LHCN-M2 (cell line): ENCODE measurements at regions not wholly inside any gene's neighbourhood (a gene's known extent, or its start where the extent isn't known, plus 50 kb on each side); places are given as distances from the start of the nearest gene placed in this dataset.

Source experiments
- DNase-seq: peaks from one replicate; pipeline ENCODE4 v3.0.0-alpha.2; 2012; ENCODE audit warnings: low read depth

DNA sequence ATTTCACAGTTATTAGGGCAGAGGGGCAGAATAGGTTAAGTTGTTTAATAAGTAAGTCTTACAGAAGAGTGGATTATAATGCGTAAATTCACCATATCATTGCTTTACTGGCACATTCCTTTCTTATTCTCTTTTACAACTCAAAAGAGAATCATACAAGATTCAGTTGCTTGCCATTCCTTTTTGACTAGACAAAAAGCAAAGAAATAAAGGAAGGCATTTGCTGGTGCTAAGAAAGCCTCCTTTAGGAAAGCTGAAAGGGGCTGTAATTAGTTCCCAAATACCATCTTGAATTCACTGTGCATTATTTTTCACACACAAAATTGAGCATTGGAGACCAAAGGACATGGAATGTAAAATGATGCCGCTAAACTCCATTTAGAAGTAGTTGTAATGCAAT lies 499.3 kb downstream of the NXPH1 start:
- no peak for DNase-seq

DNA sequence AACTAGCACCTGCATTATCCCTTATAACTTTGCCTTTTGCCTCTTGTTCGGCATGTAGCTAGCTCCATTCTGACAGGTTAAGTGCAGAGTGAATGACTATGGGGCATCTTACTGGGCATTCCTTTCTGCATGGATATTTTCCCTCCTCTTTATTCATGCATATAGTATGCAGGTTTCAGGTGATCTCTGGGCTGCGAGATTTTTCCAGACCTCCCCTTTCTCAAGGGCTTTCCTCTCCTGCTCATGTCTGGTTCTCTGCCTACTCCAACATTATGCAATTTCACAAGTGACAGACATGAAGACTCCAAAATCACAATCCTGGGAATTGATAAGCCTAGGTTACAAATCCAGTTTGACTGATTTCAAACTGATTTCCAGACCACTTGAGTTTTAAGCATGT lies 503.8 kb downstream of the NXPH1 start:
- no peak for DNase-seq

DNA sequence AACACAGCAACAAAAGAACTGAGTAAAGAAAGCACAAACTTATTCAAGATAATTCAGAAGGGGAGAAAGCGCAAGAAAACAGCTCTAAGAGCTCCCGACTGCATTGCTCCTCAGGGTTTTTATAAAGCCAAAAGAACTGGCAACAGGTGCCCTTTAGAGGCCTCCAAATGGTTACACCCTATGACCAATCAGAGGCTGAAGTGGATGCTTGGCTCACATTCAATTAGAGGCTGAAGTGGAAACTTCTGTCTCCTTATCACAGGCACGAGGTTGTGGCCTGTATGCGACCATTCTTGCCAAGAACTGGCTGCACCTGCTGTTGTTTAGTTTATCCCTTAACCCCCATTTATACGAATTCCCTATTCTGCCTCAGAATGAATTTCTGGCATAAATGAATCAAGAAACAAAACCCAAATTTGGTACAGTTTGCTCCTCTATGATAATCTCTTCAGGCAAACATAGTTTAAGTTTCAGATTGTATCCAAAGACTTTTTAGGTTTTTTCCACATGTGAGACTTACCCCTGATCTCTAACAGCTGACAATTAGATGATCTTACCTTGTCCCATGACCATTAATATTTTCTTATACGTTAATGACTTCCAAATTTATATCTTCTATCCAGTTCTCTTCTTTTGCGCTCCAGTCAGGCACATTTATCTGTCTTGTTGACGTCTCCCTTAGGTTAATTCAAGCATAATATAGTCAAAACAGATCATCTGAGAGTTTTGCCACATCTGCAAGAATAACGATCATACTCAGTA lies 504.8 kb downstream of the NXPH1 start:
- no peak for DNase-seq

DNA sequence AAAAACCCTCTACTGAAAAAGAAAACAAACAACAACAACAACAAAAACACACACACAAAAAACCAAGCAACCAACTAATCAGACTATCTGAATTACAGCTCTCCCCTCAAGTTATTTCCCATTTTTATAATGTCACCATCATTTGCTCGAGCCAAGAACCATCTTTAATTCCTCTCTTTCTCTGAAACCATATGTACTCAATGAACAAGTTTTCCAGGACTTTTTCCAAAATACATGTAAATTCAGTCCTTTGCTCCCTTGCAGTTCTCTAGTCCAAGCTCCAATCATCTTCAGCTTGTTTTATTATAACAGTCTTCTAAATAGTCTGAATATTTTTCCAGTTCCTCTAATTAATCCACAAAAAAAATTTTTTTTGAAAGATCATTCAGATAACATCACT lies 506.0 kb downstream of the NXPH1 start:
- DNase-seq: no peak

DNA sequence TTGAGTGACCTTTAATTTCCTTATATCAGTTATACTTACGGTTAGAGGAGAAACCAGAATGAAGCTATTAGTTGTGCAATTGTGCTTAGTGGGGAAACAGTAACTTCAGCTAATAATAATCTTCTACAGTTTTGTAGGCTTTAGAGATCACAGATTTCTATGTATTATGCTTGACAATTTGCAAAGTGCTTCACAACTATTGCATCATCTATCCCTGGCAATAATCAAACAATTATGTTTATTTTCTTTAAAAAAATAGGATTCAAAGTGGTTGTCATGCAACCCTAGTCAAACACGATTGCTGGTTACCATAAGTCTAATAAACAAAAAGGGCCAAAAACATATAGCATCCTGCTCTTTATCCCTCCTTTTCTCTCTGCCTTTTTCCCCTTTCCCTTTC lies 530.3 kb downstream of the NXPH1 start:
- no peak for DNase-seq

DNA sequence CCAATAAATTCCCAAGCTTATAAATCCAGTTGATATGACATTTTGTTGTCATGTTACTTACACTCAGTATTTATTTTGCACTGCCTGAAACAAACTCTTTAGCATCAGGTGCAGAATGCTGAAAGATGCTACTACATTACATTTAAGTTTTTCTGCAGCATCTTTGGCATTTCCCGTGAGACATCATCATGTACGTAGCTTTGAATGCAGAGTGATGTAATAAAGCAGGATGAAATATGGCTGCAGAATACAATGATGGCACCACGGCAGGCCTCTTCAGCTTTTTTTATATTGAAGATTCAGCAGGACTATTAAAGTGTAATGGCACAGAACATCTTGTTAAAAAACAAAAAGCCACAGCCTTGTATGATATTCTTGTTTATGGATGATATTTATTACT lies 531.8 kb downstream of the NXPH1 start:
- DNase-seq: no peak

DNA sequence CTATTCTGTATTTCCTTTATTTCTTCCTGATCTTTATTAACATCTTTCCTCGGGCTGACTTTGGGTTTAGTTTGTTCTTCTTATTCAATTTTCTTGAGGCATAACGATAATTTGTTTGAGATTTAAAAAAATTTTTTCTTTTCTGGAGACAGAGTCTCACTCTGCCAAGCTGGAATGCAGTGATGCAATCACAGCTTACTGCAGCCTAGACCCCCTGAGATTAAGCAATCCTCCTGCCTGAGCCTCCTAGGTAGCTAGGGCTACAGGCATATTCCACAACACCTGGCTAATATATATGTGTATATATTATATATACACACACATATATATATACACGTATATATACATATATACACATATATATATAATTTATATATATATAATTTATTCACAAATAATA lies 540.2 kb downstream of the NXPH1 start:
- no peak for DNase-seq

DNA sequence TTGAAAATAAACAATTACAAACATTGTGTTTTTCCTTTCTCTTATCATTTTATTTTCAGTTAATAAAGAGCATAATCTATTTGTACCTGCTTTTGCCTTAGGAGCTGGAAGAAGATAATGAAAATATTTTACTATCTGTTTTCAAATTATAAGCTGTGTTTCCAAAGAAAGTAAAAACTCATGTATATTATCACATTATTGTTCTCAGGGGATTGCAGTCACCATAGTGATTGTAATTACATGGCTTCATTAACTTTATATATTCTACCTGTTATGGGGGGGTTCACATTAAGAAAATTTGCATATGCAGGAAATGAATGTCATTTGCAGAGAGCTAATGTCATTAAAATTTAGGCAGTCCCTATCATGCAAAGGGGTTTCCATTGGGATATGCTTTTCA lies 542.3 kb downstream of the NXPH1 start:
- no peak for DNase-seq

DNA sequence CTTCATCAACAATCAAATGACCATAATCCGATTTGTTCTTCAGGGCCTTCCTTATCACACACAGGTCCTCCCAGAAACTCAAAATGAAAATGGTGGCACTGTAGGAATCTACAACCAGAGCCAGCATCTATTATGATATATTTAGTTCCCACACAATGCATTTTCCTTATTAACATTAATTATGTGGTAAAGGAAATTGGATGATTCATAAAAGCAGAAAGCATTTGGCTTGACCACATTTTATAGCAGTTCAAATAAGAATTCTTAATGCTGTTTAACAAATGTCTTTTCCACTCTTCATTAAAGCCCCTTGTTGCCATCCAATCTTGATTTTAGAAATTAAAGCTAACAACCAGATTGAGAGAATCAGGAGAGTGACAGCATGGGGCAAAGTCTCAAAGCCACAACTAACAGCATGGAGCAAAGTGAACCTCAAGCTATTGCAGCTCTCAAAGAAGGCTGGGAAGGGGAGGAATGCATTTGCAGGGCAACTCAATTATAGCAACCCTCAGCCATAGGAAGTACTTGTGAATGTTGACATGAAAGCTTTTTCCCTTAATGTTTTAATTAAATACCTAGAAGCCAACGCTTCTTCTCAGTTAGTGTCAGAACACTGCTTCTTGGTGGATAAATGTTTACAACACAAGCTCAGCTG lies 549.1 kb downstream of the NXPH1 start:
- no peak for DNase-seq

DNA sequence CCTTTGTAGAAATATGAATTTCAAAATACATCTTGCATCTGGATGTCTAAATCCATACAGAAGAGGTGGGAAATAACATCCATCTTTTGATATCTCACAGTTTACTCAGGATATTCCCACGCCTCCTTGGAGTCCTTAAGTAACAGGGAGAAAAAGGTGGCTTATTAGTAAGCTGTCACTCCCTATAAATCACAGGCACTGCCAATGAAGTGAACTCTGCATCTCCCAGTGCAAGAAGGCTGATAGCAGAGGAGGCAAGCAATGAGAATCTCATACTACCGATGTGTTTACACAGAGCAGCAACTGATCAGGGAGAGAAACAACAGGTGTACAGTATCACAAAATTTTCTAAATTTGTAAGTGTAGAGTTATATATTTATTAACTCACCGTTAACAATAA lies 551.8 kb downstream of the NXPH1 start:
- DNase-seq: no peak

DNA sequence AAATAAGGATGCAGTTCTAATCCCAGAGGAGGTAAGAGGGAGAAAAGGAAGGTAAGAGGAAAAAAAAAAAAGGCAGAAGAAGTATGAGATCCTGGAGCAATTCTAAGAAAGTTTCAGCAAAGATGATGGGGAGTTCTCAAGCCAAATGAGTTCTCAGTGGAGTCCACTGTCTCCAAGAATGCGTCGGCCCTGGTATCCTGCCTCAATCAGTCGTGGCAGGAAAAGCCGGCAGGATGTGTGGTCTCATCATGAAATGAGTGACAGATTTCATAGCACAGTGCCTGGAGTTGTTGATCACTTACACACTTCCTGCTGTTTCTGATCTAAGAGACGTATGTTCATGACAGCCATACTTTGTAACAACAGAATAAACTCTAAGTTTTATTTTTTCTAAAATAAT lies 554.9 kb downstream of the NXPH1 start:
- no peak for DNase-seq

DNA sequence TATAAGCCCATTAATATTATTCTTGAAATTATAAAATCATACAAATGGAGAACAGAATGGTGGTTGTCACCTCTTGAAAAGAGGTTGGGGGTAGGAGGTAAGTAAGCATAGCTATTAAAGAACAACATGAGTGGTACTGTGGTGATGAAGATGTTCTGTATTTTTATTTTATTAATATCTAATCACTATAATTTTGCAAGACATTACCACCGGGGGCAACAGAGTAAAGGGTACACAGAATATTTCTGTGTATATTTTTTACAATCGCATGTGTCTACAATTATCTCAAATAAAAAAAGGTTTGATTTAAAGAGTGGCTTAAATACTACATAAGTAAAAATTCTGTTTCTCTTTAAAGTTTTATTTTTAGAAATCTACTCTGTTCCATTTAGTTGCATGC lies 557.8 kb downstream of the NXPH1 start:
- DNase-seq: no peak

DNA sequence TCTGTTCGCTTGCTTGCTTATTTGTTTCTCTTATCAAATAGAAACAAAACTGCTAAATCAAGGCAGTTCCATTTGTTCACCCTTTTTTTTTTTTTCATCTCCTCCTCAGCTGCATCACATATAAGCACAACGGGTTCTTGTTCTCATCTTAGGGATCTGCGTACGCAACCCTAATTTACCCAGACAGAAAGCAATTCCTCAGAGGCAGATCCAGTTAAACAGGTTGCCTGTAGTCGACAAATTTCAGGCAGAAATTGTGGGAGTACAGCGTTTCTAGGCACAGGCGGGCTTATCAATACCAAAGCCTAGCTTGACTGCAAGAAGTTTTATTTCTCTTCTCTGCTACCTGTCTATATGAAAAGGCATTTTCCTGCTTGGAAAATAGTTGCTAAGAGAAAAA lies 565.4 kb downstream of the NXPH1 start:
- no peak for DNase-seq

DNA sequence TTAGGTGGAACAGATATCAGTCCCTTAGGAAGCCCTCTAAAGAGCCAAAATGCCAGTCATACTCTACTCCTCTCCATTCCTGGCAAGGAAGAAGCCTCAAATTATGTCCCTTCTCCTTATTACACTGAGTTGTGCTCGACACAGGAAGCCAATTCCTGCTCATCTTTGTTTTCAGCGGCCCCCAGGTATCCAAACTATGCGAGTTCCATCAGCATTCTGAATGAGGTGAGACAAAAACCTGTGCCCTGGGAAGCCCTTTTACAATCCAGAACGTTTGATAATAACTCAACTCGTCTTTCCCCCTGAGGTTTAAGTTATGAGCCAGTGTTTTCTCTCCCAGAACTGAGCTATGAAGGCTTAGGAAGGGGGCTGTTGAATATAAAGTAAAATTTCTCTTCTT lies 580.5 kb downstream of the NXPH1 start:
- DNase-seq: no peak

DNA sequence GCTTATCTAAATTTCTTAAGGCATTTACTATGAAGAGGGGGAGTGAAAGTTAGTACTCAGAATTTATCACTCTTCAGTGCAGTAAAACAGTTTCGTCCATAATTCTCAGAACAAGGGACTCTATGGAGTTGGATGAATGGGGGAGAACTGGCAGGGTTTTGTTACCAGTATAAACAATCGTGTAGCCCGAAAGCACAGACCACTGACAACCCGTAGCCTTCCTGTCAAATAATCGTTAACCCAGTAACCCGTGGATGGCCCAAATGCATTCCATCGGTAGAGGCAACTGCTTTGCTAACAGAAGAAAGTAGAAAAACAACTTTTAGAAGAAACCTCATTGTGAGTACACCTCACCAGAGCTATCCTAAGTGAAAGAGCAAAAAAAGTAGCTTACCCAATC lies 583.9 kb downstream of the NXPH1 start:
- no peak for DNase-seq

DNA sequence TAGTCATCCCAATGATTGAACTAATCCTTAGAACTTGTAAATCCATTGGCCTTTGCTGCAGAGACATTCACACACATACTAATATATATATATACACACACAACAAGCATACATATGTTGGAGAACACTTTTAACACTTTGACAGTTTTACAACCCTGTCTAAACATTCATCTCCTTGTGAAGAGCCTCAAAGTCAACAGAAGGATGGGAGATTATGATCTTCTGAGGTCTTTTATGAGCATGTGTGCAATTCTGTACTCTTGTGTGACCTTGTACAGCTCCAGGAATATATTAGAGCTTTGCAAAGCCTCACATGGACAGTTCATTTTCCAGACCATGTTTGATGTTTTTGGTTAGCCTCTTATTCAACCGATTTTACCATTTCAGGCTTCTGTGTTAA lies 589.0 kb downstream of the NXPH1 start:
- no peak for DNase-seq

DNA sequence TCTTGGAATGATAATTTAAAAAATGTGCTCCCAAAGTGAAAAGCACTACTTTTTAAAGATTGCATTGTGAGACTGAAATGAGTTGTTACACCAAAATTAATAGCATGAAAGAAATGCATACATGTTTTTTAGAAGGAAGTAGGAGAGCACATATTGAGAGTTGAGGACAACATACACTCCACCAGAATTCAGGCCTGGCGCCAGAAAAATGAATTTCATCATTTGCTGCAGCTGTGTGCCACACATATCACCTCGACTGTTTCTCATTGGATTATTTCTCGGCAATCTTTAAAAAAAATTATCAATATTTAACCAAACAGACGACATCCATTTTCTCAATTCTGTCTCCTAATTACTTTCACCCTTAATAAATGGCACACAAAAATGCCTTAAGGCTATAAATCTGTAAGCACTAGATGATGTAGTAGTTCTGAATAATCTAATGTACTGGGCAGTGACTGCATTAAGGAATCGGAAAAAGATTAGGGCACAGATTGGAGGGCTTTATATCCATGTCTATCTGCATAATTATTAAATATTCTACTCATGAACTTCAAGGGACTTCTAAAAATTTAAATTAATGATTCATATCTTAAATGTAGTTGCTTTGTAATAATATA lies 590.4 kb downstream of the NXPH1 start:
- DNase-seq: no peak

DNA sequence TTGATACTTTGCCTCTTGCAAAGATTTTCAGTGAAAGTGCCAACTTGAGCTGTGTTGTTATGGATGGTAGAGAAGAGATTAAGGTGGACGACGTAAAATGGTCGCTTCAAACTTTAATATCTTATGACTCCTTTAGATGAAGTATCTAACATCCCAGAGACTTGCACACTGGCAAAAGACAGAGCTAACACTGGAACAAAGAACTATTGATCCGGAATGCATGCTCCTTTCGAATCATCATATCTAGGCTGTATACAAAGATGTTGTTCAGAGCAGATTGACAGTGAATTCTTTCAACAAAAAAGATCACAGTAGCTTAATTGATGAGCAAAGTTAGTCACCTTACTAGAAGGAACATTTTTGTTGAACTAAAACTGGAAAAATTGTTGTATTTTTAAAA lies 592.7 kb downstream of the NXPH1 start:
- DNase-seq: no peak

DNA sequence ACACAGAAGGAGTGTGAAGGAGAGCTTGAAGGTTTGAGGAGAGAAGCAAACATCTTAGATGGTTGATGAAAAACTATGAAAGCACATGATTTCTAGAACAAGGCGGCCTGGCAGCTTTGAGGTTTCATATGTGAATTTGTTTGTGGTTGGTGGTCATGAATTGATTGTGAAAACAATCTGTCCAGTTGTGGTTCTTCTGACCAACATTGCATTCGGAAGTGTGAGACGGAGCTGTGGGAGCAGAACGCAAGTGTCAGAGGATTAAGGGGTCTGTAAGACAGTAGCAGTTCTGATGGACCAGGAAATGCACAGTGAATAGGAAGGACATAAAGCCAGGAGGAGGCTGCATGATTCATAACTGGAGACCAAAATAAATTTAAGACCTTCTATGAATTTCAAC lies 594.6 kb downstream of the NXPH1 start:
- DNase-seq: no peak

DNA sequence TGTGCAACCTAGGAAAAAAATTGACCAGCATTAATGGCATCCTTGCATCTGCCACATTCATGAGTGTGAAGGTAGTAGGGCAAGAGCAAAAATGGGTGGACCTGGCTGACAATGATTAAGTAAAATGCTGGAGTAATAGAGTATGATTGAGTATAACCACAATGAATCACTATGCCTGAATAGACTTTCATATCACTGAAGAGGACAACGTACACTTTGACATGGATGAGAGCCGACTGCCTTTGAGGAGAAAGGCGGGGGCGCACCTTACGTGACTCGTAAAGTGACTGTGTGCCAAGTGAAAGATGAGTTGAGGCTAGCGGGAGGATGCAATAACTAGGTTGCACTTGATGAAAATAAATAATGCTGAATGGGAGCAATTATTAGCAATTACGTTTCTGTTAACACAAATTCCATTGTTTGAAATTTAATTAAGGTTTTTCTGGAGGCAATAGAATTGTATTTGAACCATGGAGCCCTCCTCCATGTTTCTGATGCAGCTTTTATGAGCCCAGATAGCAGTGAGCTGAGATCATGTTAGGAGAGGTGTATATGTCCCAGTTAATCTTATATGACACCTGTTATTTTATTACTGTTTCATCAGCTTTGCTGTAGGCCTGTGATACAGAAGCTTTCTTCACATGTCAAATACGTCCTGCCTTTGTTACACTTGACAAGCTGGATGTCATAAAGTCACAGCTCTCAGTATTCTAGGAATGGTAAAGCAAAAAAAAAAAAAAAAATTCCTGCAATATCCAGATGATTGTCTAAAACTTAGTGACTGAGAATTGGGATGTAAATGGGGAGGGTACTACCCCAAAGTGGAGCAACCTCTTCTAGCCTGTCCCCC lies 596.5 kb downstream of the NXPH1 start:
- DNase-seq: no peak

DNA sequence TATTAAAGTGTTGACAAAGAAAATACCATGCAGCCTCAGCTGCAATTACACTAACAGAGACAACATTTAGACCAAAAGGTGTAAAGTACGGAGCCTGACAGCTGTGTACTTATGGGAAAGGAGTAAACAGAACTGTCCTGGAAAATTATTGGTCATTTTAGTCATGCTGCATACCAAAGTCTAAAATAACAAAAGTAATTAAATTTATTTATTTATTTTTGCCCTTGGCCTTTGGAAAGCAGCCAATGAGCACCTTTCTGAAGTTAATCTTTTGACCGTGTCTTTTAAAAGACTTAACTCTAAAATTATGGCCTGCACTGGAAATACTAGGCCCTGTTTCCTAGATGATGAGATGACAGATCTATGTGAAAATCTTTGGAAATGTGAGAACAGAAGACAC lies 597.6 kb downstream of the NXPH1 start:
- no peak for DNase-seq

DNA sequence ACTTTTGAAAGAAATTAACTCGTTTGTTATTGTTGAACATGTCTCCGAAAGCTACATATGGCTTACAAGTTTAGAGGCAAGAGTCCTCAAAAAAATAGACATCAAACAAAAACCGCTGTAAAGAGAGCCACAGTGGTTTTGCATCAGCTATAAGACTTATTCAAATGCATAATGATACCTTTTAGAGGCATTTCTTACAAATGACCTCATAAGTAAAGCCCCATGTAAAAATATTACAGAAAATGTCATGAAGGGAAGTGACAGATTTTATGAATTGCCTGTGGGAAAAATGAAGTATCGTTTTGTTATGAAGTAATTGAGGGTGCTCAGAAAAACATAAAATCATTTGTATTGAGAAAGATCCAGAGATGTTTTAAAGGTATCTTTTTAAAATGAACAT lies 598.0 kb downstream of the NXPH1 start:
- DNase-seq: no peak
